ENCODE measurements at regions not wholly inside any gene's neighbourhood (a gene's known extent, or its start where the extent isn't known, plus 50 kb on each side); places are given as distances from the start of the nearest gene placed in this dataset.
A peak's percentile ranks its signal among the peaks of the same experiment; 100 is the strongest.

DNA sequence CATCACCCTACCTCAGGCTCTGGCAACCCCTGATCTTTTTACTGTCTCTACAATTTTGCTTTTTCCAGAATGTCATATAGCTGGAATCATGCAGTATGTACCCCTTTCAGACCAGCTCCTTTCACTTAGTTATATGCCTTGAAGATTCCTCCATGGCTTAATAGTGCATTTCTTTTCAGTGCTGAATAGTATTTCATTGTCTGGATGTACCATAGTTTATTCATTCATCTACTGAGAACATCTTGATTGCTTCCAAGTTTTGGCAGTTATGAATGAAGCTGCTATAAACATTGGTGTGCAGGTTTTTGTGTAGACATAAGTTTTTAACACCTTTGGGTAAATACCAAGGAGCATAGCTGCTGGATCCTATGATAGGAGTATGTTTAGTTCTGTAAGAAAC, 50.8 kb upstream of the ANP32A start:
- DNase-seq: no peak

DNA sequence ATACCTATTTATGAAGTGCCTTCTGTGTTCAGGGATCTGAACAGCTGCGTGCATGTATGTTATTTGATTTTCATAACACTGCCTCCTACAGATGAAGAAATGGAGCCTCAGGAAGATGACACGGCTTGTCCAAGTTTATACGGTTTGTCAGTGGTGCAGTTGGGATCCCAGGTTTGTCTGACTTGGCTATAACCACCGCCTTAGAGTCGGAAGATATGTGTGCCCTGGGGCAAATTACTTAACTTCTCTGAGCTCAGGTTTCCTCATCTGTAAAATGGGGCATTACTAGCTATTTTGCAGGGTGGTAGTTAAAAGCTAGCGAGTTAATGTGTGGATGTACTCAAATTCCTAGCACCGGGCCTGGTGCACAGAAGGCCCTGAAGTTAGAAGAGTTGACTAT, 54.1 kb upstream of the ANP32A start:
- DNase-seq: no peak

DNA sequence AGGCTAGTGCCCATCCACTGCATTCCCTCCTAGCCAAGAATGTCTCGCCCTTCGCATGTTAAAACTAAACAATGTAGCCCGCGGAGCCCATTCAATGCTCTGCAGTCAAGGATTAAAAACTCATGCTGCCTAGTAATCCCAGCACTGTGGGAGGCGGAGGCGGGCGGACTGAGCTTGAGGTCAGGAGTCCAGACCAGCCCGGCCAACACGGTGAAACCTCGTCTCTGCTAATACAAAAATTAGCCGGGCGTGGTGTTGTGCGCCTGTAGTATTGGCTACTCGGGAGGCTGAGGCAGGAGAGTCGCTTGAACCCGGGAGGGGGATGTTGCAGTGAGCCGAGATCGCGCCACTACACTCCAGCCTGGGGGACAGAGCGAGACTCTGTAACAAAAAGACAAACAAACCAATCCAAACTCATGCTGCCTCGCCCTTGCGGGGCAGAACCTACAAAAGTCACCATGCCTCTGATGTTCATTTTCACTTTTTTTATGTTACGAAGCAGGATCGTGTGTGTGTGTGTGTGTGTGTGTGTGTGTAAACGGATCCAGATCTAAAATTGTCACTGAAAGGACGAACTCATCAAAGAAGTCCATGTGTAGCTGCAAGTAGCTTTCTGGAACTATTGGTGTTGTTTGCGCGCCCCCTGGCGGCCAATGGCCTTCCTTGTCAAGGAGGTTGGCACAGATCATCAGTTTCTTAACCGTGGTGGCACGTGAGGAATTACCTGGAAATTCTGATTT, 54.8 kb upstream of the SPESP1 start:
- DNase-seq: peak; percentile 86 to 87

DNA sequence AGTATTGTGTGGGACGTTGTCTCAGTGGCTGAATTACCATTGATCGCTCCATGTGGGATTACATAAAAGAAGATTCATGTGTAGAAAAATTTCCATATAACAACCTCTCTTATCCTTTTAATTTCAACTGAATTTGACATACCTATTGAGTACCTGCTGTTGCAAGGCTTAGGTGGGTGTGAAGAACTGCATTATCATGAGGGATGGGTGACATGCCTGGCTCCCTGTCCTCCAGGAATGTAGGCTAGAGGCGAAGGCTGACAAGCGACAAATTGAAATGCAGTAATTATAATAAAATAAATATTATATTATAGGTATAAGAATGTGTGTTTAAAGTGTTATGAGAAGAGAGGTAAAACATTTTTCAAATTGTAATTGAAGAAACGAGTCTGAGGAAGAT, 52.7 kb upstream of the SPESP1 start:
- no peak for DNase-seq

DNA sequence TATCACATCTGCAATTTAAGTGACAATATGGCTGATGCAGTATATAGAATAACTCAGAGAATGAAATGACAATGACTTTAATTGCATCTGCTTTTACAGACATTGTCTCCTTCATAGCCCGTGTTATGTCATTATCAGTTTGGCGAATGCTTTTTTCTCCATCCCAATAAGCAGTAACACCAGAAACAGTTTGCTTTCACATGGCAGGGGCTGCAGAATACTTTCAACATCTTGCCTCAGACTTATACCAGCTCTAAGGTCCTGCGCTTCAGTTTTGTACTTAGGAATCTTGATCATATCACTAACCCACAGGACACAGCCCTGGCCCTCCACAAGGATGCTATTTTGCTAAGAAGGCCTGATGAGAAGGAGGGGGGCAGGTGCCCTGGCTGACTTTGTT, 49.9 kb upstream of the SPESP1 start:
- no peak for DNase-seq

Data from CD4-positive, alpha-beta T cell treated with Interferon alpha-2 for 1 hour (primary cell).